ENCODE measurements at regions not wholly inside any gene's neighbourhood (a gene's known extent, or its start where the extent isn't known, plus 50 kb on each side); places are given as distances from the start of the nearest gene placed in this dataset.
A peak's percentile ranks its signal among the peaks of the same experiment; 100 is the strongest.
"Not testable (repeated sequence)": the region's sequence is repeated elsewhere in the genome, so short reads cannot be mapped to it uniquely, and the experiment has no call there.

DNA sequence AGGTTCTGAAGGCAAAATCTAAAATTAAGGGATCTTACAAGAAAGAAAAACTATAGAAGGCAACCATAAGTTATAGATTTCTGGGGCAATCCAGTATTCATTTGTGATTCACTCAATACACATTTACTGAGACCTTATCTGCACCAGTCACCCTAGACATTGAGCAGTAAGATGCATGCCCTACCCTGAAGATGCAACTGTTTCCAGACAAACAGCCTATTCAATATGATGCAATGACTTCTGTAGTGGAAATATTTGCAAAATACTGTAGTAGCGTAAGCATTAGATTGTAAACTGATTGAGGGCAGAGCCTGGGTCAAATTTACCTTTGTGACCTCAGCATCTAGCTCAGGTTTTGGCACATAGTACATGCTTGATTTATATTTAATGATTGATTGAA is 256.2 kb upstream of the ACTBL2 start:
- no peak for DNase-seq (ENCODE audit: insufficient read length, low spot score)
- FAIRE-seq = peak; percentile 33

DNA sequence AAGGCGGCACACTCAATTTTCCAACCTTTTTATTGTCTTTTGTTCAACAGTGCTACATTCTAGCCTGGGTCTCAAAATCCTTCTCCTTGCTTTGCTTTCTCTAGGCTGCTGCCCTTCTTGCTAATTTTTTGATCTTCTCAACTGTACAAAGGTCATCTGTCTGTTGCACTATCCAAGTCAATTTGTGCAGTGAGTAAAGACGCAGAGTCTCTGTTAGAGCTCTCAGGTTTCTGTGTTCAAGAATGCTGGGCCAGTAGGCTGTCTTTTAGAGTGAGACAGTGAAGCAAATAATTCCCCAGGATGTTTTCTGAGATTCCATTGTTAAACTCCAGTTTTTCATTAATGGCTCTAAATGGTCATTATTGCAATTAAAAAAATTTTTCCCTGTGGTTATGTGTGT is 255.7 kb upstream of the ACTBL2 start:
- FAIRE-seq (no peak), DNase-seq (ENCODE audit: insufficient read length, low spot score) (no peak)

- FAIRE-seq (no peak), DNase-seq (ENCODE audit: insufficient read length, low spot score) (no peak)
Observed at GRCh38 chr5:57736716-57737115, 254.1 kb upstream of the ACTBL2 start.

DNA sequence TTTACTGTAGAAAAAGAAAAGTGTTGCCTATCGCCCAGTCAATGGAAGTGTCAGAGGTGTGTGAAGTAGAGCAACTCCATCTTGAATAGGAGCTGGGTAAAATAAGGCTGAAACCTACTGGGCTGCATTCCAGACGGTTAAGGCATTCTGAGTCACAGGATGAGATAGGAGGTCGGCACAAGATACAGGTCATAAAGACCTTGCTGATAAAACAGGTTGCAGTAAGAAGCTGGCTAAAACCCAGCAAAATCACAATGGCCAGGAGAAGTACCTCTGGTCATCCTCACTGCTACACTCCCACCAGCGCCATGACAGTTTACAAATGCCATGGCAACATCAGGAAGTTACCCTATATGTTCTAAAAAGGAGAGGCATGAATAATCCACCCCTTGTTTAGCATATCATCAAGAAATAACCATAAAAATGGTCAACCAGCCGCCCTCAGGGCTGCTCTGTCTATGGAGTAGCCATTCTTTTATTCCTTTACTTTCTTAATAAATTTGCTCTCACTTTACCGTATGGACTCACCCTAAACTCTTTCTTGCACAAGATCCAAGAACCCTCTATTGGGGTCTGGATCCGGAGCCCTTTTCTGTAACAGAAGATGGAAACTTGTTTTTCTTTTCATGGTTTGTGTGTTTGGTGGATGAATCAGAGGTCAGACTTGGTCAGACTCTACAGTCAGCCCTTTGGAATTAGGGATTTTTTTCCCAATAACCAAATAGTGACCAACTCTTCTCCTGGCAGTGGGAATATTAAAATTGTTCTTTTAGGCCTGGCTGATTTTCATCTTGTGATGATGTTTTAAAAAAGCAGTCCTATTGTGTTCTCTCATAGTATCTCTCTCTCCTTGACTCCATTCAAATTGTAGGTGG is 252.9 kb upstream of the ACTBL2 start:
- FAIRE-seq (peak; percentile 59), DNase-seq (ENCODE audit: insufficient read length, low spot score) (peak; percentile 41)

DNA sequence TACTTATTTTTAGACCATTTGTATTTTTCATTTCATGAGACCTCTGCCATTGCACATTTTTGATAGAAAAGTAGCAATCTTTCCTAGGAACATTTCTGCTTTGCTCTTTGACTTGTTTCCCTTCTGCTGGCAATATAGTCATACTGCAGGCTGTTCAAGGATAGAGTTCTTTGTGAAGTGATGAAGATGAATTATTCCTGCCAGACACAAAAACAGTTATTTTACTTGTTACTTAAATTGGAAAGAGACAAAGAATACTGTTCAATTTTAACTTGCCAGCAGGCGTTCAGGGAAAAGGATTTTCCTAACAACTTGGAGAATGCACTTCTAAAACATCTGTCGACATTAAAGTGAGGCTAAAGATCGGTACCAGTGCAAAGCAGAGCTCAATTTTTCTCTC is 251.7 kb upstream of the ACTBL2 start:
- DNase-seq (ENCODE audit: insufficient read length, low spot score) (no peak), FAIRE-seq (no peak)

DNA sequence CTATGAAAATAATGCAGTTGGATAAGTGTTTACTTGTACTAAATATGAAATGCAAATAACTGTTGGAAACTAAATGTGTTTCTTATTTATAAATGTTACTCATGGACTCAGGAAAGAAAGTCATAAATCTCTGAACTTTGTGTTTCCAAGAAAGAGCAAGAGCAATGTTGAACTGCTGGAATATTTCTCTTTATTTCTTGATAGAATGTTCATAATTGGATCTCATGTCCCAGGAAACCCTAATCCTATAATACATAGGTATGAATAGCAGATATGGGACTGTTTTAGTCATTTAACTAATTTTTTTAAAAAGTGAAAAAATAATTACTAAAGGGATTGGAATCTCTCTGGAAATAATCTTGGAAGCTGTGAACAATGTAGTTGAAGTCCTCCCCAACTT is 245.0 kb upstream of the ACTBL2 start:
- FAIRE-seq = no peak
- DNase-seq (ENCODE audit: insufficient read length, low spot score) = no peak

- FAIRE-seq (no peak), DNase-seq (ENCODE audit: insufficient read length, low spot score) (no peak)
Observed at GRCh38 chr5:57725658-57726504, 243.3 kb upstream of the ACTBL2 start.

GRCh38 chr5:57724836-57725235 is 242.2 kb upstream of the ACTBL2 start:
- FAIRE-seq (peak; percentile 31), DNase-seq (ENCODE audit: insufficient read length, low spot score) (peak; percentile 10)

DNA sequence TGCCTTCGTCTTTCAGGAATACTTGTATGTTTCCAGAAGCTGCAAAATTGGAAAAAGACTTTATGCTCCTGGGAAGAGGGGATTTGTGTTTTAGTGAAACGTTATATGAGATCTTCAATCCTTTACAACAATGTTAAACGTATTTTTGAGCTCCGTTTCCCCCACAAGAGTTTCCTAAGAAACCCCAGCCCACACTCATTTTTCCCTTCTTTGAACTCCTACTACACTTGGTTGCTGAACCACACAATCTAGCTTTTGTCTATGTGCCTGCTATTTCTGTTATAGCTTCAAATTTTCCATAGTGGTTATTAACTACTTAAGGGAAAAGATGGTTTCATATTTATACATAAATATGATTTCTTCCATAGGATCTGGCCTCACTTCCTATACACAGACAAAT is 238.6 kb upstream of the ACTBL2 start:
- DNase-seq (ENCODE audit: insufficient read length, low spot score) (no peak), FAIRE-seq (no peak)

DNA sequence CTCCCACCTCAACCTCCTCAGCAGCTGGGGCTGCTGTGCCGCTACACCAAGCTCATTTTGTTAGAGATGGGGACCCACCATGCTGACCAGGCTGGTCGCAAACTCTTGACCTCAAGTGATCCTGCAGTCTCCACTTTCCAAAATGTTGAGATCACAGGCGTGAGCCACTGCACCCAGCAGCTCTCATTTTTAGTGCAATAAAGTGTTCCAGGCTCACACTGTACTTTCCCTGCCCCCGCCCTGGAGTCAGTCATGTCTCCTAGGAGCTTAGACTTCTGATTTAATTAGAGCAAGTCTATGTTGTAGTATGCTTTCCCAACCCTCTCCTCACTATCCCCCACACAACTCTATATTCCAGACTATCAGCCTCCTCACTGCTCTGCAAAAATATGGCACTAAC is 238.0 kb upstream of the ACTBL2 start:
- no peak for FAIRE-seq

GRCh38 chr5:57719216-57719615 is 236.6 kb upstream of the ACTBL2 start:
- DNase-seq (ENCODE audit: insufficient read length, low spot score) (no peak), FAIRE-seq (no peak)

More for the DNA sequence above, 238.0 kb upstream of the ACTBL2 start:
- DNase-seq (ENCODE audit: insufficient read length, low spot score) = no peak

DNA sequence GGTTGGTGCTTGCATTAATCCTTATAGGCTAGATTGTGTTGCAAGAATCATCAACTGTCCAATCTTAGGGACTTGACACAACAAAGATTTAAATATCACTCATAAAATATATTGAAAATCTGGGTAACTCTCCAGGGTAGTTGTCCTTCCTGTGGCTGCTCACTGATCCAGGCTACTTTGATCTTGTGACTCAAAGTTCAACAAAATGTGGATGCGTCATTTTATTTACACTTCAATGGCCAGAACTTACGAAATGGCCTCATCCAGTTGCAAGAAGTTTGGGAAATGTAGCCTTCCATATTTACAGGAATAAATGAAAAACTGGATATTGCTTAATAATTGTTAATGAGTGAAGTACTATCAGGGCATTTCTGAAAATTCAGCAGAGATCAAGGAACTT is 235.5 kb upstream of the ACTBL2 start:
- FAIRE-seq (no peak), DNase-seq (ENCODE audit: insufficient read length, low spot score) (no peak)

GRCh38 chr5:57717555-57717954 is 234.9 kb upstream of the ACTBL2 start:
- FAIRE-seq = no peak
- no peak for DNase-seq (ENCODE audit: insufficient read length, low spot score)

DNA sequence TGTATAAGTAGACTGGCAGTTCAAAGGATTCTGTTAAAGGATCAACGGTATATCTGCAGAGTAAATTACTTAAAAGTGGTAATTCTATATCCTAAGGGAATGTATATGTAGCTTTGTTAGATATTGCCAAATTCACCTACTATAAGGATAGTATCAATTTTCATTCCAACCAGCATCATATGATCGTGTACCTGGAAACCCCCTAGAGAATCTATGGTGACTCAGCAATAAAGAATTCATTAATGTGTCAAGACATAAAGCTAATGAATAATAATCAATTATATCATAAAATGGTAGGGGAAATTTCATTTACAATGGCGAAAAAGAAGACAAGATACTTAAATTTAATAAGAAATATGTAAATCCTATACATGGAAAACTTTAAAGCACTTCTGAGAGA is 234.1 kb upstream of the ACTBL2 start:
- DNase-seq (ENCODE audit: insufficient read length, low spot score) (no peak), FAIRE-seq (no peak)

- DNase-seq (ENCODE audit: insufficient read length, low spot score) (no peak), FAIRE-seq (no peak)
Observed at GRCh38 chr5:57715296-57715695, 232.7 kb upstream of the ACTBL2 start.

GRCh38 chr5:57713535-57713934 is 230.9 kb upstream of the ACTBL2 start:
- not testable (repeated sequence) for DNase-seq (ENCODE audit: insufficient read length, low spot score); FAIRE-seq

- no peak for DNase-seq (ENCODE audit: insufficient read length, low spot score)
- no peak for FAIRE-seq
Observed at GRCh38 chr5:57711946-57712345, 229.3 kb upstream of the ACTBL2 start.

GRCh38 chr5:57711471-57711870 is 228.9 kb upstream of the ACTBL2 start:
- DNase-seq (ENCODE audit: insufficient read length, low spot score) (no peak), FAIRE-seq (no peak)

- DNase-seq (ENCODE audit: insufficient read length, low spot score) (no peak), FAIRE-seq (no peak)
Observed at GRCh38 chr5:57710126-57710525, 227.5 kb upstream of the ACTBL2 start.

GRCh38 chr5:57705769-57706168 is 223.2 kb upstream of the ACTBL2 start:
- no peak for FAIRE-seq

DNA sequence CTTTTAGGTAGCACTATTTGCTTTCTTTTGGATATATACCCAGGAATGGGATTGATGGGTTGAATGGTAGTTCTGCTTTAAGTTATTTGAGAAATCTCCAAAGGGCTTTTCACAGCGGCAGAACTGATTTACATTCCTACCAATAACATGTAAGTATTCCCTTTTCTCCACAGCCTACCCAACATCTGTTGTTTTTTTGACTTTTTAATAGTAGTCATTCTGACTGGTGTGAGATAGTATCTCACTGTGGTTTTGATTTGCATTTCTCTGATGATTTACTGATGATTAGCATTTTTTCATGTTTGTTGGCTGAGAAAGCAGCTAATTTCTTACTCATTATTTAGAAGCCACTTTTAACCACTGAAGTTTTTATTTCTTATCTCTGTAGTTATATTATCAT is 221.1 kb upstream of the ACTBL2 start:
- DNase-seq (ENCODE audit: insufficient read length, low spot score) (no peak), FAIRE-seq (no peak)

More at GRCh38 chr5:57705769-57706168, 223.2 kb upstream of the ACTBL2 start:
- no peak for DNase-seq (ENCODE audit: insufficient read length, low spot score)

DNA sequence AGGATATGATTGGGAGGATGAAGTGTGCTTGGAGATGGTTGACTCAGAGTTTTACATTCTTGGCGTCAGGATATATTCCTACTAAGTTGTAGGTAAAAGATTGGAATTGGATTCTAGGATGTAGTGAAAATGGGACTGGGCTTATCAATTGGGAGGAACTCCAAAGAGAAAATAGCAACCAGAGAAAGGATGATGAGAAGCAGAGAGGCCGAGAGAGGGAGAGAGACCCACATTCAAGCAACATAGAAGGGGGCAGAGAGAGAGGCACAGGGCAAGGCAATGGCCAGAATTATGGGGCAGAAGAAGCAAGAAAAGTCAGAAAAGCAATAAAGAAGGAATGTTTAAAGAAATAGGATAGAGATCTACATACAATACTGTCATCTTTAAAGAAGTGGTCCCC is 217.9 kb upstream of the ACTBL2 start:
- DNase-seq (ENCODE audit: insufficient read length, low spot score) (no peak), FAIRE-seq (no peak)
